GM18526 (cell line): ENCODE measurements at regions not wholly inside any gene's neighbourhood (a gene's known extent, or its start where the extent isn't known, plus 50 kb on each side); places are given as distances from the start of the nearest gene placed in this dataset.

Experiments used
- POLR2A ChIP-seq: IDR thresholded peaks from 3 replicates; pipeline ENCODE4 v1.6.1; 2011; ENCODE audit not compliant: insufficient read length; ENCODE audit errors: extremely low read depth

DNA sequence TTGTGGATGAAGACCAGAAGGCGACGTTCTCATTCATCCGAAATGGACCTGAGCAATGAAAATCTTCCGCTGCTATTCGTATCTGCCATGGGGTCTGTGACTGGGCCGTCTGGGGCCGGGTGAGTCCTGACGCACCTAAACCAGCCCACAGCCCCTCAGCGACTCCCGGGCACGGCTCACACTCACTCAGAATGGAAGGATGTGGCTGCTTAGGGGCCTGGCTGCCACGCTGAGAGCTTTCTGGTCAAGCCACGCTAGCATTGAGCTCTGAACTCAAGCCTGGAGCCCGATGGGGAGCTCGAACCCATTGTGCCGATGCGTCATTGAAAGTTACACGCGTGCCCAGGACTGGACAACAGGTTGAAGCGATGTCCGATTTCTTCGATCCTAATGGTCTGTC, 97.8 kb downstream of the MRPL36 start:
- TF ChIP-seq POLR2A, result no peak

DNA sequence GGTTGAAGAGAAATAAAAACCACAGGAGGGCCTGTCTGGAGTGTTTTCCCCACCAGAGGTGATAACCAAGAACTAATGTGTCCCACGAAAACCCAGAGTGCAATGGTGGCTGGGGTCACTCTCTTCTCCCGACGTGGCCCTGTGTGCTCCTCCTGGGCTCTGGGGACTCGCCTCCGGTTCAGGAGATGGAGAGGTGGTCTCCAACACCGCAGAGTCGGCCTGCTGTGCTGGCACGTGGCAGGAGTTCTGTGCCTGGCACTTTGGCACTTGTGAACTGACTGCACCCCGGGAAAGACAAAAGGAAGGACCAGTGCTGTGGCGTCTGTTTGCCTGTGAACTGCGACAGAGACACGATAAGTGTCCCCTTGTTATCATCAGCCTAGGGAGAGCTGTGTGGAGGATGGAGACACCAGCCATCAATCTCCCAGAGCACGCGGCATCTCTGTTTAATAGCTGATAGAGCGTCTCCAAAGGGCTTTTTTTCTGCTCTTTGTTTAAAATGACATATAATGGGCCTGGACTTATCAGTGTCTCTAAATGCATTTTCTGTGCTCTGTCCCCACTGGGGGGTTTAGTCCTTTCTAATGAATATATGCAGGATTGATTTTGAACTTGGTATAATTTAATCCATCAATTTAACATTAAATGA, 98.3 kb downstream of the MRPL36 start:
- TF ChIP-seq POLR2A, result no peak

DNA sequence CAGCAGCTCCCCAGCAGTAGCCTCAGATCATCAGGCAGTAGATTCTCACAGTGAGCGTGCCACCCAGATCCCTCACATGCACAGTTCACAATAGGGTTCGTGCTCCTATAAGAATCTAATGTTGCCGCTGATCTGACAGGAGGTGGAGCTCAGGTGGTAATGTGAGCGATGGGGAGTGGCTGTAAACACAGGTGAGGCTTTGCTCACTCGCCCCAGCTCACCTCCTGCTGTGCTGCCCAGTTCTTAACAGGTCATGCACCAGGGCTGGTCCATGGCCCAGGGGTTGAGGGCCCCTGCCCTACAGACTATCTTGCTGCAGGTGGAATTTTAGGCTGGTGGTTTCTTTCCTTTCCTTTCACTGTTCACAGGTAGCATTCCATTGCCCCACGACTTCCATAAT, 100.2 kb downstream of the MRPL36 start:
- TF ChIP-seq POLR2A, result no peak

DNA sequence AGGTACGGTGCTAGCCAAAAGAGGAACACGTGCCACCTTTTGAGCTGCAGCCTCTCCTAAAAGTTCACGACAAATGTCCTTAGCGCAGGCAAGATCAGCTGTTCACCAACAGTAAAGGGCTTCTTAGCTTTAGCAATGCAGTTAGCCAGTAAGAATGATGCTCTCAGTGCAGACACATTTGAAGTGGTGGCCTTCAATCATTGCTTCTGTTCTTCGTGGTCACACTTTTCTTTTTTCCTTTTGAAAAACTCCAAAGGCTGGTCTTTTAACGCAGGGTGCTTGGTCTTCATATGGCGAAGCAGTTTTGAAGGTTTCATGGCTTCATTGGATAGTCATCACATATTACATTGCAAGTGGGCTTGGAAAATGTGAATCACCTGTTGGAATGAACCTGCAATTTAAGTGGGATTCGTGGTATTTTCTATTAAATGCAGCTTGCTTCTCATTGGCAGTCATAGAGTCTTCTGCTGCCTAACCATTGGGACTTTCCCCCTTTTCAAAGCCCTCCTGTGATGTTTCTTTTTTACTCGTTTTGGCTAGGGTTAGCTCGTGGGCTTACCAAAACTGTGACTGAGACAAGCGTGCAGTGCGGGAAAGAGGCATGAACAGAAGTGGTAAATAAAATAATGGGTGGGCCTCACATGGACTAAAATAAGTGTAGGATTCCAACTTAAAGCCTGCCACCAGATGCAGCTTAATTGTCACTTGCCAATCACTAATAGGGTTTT, 100.9 kb downstream of the MRPL36 start:
- no peak for TF ChIP-seq POLR2A

DNA sequence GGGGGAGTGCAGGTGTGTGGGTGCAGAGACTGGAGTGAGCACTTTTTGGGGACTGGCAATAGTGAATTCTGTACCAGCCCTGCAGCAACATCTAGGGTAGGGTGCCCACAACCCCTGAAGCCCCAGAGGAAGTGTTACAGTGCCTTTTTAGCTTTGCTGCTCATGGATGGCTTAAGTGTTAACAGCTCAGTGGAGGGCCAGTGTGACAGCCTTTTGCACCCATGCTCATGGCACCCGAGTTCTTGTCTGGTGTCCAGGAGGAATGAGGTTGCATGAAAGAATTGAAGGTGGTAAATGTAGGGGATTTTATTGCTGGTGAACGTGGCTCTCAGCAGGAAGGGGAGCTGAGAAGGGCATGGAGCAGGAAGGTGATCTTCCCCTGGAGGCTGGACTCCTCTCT, 107.3 kb downstream of the MRPL36 start:
- TF ChIP-seq POLR2A, result no peak

DNA sequence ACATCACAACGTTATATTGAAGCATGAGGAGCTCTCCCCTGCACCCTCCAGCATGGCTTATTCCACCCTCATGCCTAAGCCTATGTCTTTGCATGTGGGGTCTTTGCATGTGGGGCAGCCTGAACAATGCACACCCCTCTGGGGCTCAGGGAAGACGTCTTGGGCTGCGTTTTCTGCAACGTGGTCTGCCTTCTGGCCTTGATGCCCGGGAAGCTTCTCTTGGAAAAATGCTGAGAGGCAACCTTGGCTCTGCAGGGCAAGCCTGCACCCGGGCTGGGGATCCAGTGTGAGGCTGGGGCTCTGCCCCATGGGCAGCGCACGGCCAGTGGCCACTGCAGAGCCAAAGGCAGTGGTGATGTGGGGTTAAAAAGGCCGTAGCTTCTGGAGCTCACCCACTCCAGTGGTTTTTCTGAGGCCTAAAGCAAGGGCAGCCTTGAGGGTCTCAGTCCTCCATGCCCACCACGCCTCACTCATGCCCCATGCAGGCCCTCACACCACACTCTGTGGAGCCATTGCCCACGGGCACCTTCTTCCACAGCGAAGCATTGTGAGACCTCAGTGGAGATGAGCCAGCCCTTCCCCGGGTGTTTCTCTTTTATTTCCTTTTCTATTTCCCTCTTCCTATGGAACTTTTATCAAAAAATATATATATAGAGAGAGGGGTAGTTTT, 112.2 kb downstream of the MRPL36 start:
- no peak for TF ChIP-seq POLR2A

DNA sequence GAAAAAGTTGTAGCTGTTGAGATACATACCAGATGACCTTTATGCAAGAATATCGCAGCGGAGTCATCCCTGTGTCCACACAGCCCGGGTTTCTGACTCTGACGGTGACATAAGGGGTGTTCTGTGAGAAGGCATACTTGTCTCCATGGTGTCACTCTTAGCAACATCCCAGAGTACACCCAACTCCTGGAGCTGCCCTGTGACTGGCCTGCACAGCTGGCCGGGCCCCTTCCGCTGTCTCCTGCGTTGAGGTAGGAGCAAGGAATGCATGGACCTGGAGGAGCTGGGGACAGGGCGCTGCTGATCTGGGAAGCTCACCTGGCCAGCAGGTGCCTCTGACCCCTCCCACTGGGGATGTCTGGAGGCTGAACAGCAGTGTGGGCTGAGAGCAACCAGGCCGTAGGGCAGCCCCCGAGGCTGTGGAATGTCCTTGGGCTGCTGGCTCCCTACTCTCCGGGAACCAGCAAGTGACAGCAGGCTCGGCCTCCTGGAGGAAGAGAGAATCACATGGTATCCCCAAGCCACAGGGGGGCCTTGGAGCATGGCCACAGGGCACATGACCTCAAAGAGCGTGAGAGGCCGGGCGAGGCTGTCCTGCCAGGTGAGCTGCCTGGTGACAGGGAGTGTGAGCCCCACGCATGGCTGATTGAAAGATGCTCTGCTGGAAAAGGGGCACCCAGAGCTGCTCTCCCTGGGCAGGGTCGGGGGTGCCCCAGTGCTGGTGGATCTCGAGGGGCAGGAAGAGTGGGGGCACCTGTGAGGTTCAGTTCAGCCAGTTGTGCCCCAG, 113.4 kb downstream of the MRPL36 start:
- TF ChIP-seq POLR2A, result no peak

DNA sequence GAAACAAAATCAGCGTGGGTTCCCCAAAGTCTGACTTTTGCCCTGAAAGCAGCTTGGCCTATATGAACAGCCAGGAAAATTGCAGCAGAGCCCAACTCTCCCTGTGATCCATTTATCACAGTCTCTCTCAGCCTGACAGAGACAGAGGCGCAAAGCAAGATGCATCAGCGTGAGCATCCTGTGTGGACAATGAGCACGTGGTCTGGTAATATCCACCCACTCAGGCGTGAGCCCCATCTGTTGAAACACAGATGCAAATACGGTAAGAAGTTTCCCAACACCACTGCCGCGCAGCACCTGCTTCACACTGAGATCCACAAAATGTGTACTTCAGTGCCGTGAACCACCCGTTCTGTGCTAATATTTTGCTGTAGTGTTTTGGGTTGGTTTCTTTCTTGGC, 114.6 kb downstream of the MRPL36 start:
- TF ChIP-seq POLR2A, result no peak

DNA sequence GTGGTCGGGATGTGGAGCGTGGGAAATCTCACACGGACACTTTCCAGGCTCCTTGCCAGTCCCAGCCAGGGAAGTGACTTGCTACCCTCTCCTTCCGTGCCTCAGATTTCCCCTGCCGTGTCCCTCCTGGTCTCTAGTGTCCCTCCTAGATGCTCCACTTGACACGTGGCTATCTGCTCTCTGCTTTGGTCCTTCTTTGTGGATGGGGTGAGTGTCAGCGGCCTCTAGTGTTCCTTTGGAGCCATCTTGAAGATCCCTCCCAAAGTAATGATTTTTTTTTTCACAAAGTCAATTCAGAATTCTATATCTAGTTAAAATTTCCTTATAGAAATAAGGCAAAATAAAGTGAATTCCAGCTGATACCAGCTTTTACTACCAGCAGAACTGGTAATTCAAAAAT, 117.7 kb downstream of the MRPL36 start:
- TF ChIP-seq POLR2A, result no peak

DNA sequence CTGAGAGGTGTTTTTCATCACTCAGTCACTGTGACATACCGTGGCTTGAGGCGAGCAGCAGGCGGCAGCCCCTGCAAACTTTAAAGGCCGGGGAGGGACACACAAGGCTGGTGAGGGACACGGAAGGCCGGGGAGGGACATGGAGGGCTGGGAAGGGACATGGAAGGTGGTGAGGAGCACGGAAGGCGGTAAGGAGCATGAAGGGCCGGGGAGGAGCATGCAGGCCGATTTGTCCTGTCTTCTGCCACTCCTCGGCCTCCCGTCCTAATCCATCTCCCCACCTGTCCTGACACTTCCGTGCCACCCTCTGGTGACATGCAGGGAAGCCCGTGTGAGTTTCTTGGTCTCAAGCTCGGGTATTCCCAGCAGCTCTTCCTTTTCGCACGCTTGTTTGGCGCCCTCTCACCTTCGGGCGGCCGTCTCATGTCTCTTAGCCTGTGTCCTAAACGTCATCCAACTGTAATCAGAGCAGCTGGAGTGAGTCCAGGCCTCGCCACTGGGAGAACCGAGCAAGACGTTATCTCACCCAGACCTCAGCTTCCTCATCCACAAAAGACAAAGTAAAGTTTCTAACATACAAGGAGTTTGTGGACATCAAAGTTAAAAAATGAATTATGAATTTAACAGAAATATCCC, 126.5 kb downstream of the MRPL36 start:
- no peak for TF ChIP-seq POLR2A

DNA sequence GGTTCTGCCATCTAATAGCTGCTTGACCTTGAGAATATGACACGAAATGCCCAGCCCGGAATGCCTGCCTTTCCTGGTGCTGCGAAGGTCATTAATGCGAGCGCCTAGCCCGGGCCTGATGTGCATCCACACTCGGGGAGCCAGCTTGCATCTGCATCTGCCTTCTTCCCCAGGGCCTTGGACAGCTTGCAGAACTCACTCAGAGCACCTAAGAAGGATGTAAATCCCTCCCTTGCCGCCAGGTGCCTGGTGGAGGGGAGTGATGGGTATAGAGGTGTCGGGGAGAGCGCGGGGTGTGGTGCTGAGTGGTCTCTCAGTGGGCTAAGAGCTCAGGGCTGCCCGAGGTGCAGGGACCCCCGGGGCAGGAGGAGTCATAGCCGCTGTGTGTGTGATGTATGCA, 127.2 kb downstream of the MRPL36 start:
- TF ChIP-seq POLR2A, result no peak

DNA sequence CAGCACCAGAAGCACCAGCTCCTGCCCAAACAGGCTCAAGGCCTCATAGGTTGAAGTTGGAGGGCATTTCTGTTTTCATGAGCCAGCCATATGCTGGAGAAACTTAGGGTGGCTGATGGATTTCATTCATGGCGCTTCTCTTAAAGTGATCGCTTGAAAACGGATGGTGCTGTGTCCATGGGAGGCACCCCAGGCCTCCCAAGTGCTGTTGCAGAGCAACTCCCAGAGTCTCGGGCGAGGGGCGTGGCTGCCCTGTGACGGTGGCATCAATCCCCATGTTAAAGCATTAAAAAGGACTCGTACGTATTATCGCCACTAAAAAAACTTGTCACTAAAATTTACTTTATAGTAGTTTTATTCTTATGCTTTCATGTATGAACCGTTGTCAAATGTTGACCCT, 128.3 kb downstream of the MRPL36 start:
- no peak for TF ChIP-seq POLR2A

DNA sequence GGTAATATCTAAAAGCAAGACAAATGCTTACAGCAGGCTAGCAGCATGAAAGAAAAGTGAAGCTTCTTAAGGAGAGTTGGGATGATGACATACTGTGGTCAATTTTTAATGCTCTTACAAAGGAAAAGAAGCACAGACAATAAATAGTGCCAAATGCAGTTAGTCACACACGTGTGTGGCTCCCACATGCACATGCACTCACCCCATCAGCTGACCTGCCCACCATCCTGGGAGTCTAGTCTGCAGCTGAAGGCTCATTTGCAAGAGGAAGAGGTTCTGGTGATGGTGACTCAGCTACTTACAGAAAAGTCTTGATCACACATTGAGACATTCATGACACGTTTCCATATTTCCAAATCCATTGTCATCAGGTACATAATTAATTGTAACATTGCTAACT, 129.3 kb downstream of the MRPL36 start:
- TF ChIP-seq POLR2A, result no peak

DNA sequence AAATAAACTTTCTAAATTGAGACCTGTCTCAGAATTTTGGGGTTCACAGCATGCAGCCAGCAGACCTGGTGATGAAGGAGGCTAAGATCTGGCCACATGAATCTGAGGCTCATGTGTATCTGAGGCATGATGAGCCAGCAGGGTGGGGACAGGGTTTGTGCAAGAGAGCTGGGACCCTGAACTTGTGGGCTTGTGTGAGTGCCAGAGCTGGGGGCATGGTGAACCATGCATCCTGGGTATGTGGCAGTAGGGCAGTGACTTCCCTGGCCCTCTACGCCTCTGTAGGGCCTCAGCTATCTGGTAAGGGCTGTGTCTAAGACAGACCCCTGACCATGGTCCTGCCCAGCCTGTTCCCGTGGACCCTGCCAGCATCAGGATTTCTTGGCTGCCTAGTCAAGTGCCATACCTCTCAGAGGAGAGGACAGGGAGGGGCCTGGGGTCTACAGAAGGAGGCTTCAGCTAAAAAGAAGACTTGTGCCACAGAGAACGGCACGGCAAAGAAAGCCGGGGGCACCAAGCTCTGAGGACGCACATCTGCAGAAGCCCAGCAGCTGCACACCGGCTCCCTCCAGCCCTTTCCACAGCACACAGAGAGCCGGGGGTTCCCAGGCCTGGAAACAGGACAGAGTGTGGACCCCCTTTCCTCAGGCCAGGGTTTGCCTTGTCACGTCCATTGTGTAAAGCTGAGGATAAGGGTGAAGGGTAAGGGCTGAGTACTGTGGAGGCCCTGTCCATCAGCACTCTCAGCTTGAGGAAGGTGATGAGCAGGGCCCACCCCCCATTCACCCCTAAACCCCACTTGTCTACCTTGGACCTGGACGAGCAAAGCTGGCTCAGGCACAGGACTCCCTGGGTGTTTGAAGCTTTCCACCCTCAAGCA, 130.1 kb downstream of the MRPL36 start:
- TF ChIP-seq POLR2A, result no peak
